Stimulated activated CD4-positive, alpha-beta T cell treated with anti-CD3 and anti-CD28 coated beads, Interleukin-4, amount 100 ng/mL, for 48 hours (primary cell): ENCODE measurements at regions not wholly inside any gene's neighbourhood (a gene's known extent, or its start where the extent isn't known, plus 50 kb on each side); places are given as distances from the start of the nearest gene placed in this dataset.
"Not testable (repeated sequence)": the region's sequence is repeated elsewhere in the genome, so short reads cannot be mapped to it uniquely, and the experiment has no call there.

ENCODE experiments used
- DNase-seq, 2 donors: peaks; one replicate each; pipeline ENCODE4 v3.0.0-alpha.2; 2020; ENCODE audit warnings: low read depth in 2 of 2

GRCh38 chr7:37617406-37617805 lies 66.2 kb upstream of the GPR141 start:
- not testable (repeated sequence) for DNase-seq

DNA sequence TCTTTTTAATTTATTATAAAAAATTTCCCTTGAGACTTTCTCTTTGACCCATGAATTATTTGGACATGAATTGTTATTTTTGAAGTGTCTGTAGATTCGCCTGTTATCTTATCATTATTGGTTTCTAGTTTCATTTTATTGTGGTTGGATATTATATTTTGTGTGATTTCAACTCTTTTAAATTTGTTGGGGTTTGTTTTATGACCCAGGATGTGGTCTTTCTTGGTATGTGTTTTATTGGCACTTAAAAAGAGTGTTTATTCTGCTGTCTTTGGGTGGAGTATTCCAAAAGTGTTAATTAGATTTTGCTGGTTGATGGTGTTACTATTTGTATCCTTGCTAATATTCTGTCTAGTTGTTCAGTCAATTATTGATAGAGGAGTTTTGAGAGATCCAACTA lies 50.5 kb upstream of the GPR141 start:
- DNase-seq: no peak
